A204.1 (cell line): ENCODE measurements at regions not wholly inside any gene's neighbourhood (a gene's known extent, or its start where the extent isn't known, plus 50 kb on each side); places are given as distances from the start of the nearest gene placed in this dataset.

Experiments
- FAIRE-seq: peaks from 2 replicates; lab custom pipeline; 2012; peaks lifted over from hg19 to GRCh38; lab: Jason Lieb, UNC

- FAIRE-seq: no peak
Measured at GRCh38 chr5:158398360-158399201, 539.6 kb upstream of the CLINT1 start.

GRCh38 chr5:158397278-158397677 lies 538.3 kb upstream of the CLINT1 start:
- no peak for FAIRE-seq

- FAIRE-seq: no peak
Measured at GRCh38 chr5:158394102-158394501, 535.2 kb upstream of the CLINT1 start.

- FAIRE-seq: no peak
Measured at GRCh38 chr5:158393457-158393856, 534.5 kb upstream of the CLINT1 start.

- FAIRE-seq: no peak
Measured at GRCh38 chr5:158392753-158393152, 533.8 kb upstream of the CLINT1 start.

- FAIRE-seq: no peak
Measured at GRCh38 chr5:158390577-158390976, 531.6 kb upstream of the CLINT1 start.

- no peak for FAIRE-seq
Measured at GRCh38 chr5:158389786-158390185, 530.8 kb upstream of the CLINT1 start.

- FAIRE-seq: no peak
Measured at GRCh38 chr5:158388021-158388420, 529.1 kb upstream of the CLINT1 start.

- FAIRE-seq: no peak
Measured at GRCh38 chr5:158387499-158387898, 528.6 kb upstream of the CLINT1 start.

- no peak for FAIRE-seq
Measured at GRCh38 chr5:158385982-158386381, 527.0 kb upstream of the CLINT1 start.

GRCh38 chr5:158384535-158385481 lies 525.9 kb upstream of the CLINT1 start:
- FAIRE-seq: no peak

GRCh38 chr5:158383486-158383885 lies 524.5 kb upstream of the CLINT1 start:
- no peak for FAIRE-seq

- FAIRE-seq: no peak
Measured at GRCh38 chr5:158382473-158382872, 523.5 kb upstream of the CLINT1 start.

- FAIRE-seq: no peak
Measured at GRCh38 chr5:158381614-158382160, 522.7 kb upstream of the CLINT1 start.

- no peak for FAIRE-seq
Measured at GRCh38 chr5:158380661-158381060, 521.7 kb upstream of the CLINT1 start.

- no peak for FAIRE-seq
Measured at GRCh38 chr5:158378931-158379330, 520.0 kb upstream of the CLINT1 start.

GRCh38 chr5:158376679-158377078 lies 517.7 kb upstream of the CLINT1 start:
- no peak for FAIRE-seq

GRCh38 chr5:158375531-158375930 lies 516.6 kb upstream of the CLINT1 start:
- FAIRE-seq: no peak

- FAIRE-seq: no peak
Measured at GRCh38 chr5:158373608-158374395, 514.9 kb upstream of the CLINT1 start.

- FAIRE-seq: no peak
Measured at GRCh38 chr5:158369241-158369640, 510.3 kb upstream of the CLINT1 start.

- no peak for FAIRE-seq
Measured at GRCh38 chr5:158368686-158369085, 509.7 kb upstream of the CLINT1 start.

- no peak for FAIRE-seq
Measured at GRCh38 chr5:158364367-158364766, 505.4 kb upstream of the CLINT1 start.
